Neural cell (in vitro differentiated cells): ENCODE measurements at regions not wholly inside any gene's neighbourhood (a gene's known extent, or its start where the extent isn't known, plus 50 kb on each side); places are given as distances from the start of the nearest gene placed in this dataset.

ENCODE experiments used
- H2AFZ ChIP-seq: fragments of 200-600, 300-800 bp; sonication (generic), shearing (Covaris generic); 2 replicates; pipeline ENCODE4 v1.6.0; 2014; ENCODE audit warnings: low read depth, mild to moderate bottlenecking, antibody characterized with exemption, low read length, moderate library complexity
- H3F3A ChIP-seq: fragments of 200-600 bp; shearing (Covaris generic); 2 replicates; pipeline ENCODE4 v1.6.1; 2016; ENCODE audit warnings: mild to moderate bottlenecking, moderate library complexity, mixed read lengths, antibody characterized with exemption, low read length; ENCODE audit not compliant: insufficient read depth, poor library complexity, severe bottlenecking
- H3K27ac ChIP-seq: fragments of 200-600, 300-800 bp; sonication (generic), shearing (Covaris generic); 2 replicates; pipeline ENCODE4 v1.5.1; 2014; ENCODE audit warnings: mild to moderate bottlenecking, low read length, moderate library complexity
- H3K27me3 ChIP-seq: fragments of 300-800, 200-600 bp; sonication (generic), shearing (Covaris generic); 2 replicates; pipeline ENCODE4 v1.6.0; 2014; ENCODE audit warnings: mild to moderate bottlenecking, low read depth, low read length, moderate library complexity; ENCODE audit not compliant: insufficient read depth
- H3K36me3 ChIP-seq: fragments of 300-800, 200-600 bp; sonication (generic), shearing (Covaris generic); 2 replicates; pipeline ENCODE4 v1.5.1; 2014; ENCODE audit warnings: mild to moderate bottlenecking, antibody characterized with exemption, low read length, moderate library complexity; ENCODE audit not compliant: insufficient read depth
- H3K4me2 ChIP-seq: fragments of 300-800, 200-600 bp; sonication (generic), shearing (Covaris generic); 2 replicates; pipeline ENCODE4 v1.6.0; 2014; ENCODE audit warnings: mild to moderate bottlenecking, low read length
- H3K4me3 ChIP-seq: fragments of 300-800, 200-600 bp; sonication (generic), shearing (Covaris generic); 2 replicates; pipeline ENCODE4 v1.5.1; 2014; ENCODE audit warnings: mild to moderate bottlenecking, low read length, moderate library complexity
- H3K79me2 ChIP-seq: fragments of 200-600 bp; shearing (Covaris generic); replicated peaks from 2 replicates; pipeline ENCODE4 v1.6.0; 2014; ENCODE audit warnings: mild to moderate bottlenecking, low read length, moderate library complexity; ENCODE audit not compliant: insufficient read depth
- H3K9ac ChIP-seq: fragments of 300-800, 200-600 bp; sonication (generic), shearing (Covaris generic); 2 replicates; pipeline ENCODE4 v1.6.1; 2016; ENCODE audit warnings: mild to moderate bottlenecking, low read length, mixed read lengths
- H3K9me2 ChIP-seq: fragments of 200-600 bp; shearing (Covaris generic); 2 replicates; pipeline ENCODE4 v1.6.1; 2016; ENCODE audit warnings: mild to moderate bottlenecking, low read length, mixed read lengths; ENCODE audit not compliant: insufficient read depth
- H3K9me3 ChIP-seq: fragments of 200-600, 300-800 bp; sonication (generic), shearing (Covaris generic); 2 replicates; pipeline ENCODE4 v1.6.1; 2016; ENCODE audit warnings: mild to moderate bottlenecking, mixed run types, low read length, moderate library complexity, mixed read lengths
- H4K20me1 ChIP-seq: fragments of 200-600 bp; shearing (Covaris generic); 2 replicates; pipeline ENCODE4 v1.6.1; 2016; ENCODE audit warnings: mild to moderate bottlenecking, mixed run types; ENCODE audit not compliant: insufficient read depth
- CTCF ChIP-seq: fragments of 450-650 bp; IDR thresholded peaks from 2 replicates; pipeline ENCODE4 v1.5.1; 2014; ENCODE audit warnings: antibody characterized with exemption, mild to moderate bottlenecking, moderate library complexity; ENCODE audit not compliant: poor library complexity, severe bottlenecking
- EP300 ChIP-seq: fragments of 450-650 bp; conservative IDR thresholded peaks from 2 replicates; pipeline ENCODE4 v1.6.1; 2014; ENCODE audit warnings: antibody characterized with exemption, mild to moderate bottlenecking, moderate library complexity; ENCODE audit not compliant: poor library complexity, severe bottlenecking
- EZH2 ChIP-seq: fragments of 200-600, 300-800 bp; shearing (Covaris generic), sonication (generic); IDR thresholded peaks from 2 replicates; pipeline ENCODE4 v1.6.1; 2014; ENCODE audit warnings: antibody characterized with exemption, low read length, borderline replicate concordance, mild to moderate bottlenecking; ENCODE audit not compliant: insufficient read depth, poor library complexity, severe bottlenecking
- MXI1 ChIP-seq: fragments of 450-650 bp; conservative IDR thresholded peaks from 2 replicates; pipeline ENCODE4 v1.6.1; 2014; ENCODE audit warnings: antibody characterized with exemption, mild to moderate bottlenecking; ENCODE audit not compliant: poor library complexity, severe bottlenecking
- POLR2AphosphoS5 ChIP-seq: IDR thresholded peaks from 2 replicates; pipeline ENCODE4 v1.6.1; 2012
- RAD21 ChIP-seq: fragments of 450-650 bp; conservative IDR thresholded peaks from 2 replicates; pipeline ENCODE4 v1.6.1; 2014; ENCODE audit warnings: antibody characterized with exemption, mild to moderate bottlenecking, moderate library complexity
- REST ChIP-seq: IDR thresholded peaks from 2 replicates; pipeline ENCODE4 v1.6.1; 2012; ENCODE audit warnings: borderline replicate concordance
- SMC3 ChIP-seq: fragments of 450-650 bp; conservative IDR thresholded peaks from 2 replicates; pipeline ENCODE4 v1.6.1; 2014; ENCODE audit warnings: antibody characterized with exemption, mild to moderate bottlenecking, moderate library complexity; ENCODE audit not compliant: poor library complexity
- TAF1 ChIP-seq: IDR thresholded peaks from 2 replicates; pipeline ENCODE4 v1.6.1; 2012; ENCODE audit warnings: low read depth

- TF ChIP-seq EP300, result no peak
- TF ChIP-seq RAD21, result no peak
- TF ChIP-seq REST, result no peak
- TF ChIP-seq POLR2AphosphoS5, result no peak
- no peak for TF ChIP-seq EZH2
- TF ChIP-seq TAF1, result no peak
- Histone ChIP-seq H3F3A (peaks cover 3% of the 10 kb centered on the region), H3K79me2 (no peaks in the 10 kb centered on the region), H4K20me1 (no peaks in the 10 kb centered on the region), H2AFZ (no peak overlapping the region), H3K27ac (no peak overlapping the region), H3K36me3 (no peaks in the 10 kb centered on the region), H3K27me3 (no peaks in the 10 kb centered on the region), H3K4me3 (no peak overlapping the region), H3K9me2 (no peaks in the 10 kb centered on the region), H3K9ac (no peak overlapping the region), H3K4me2 (no peak overlapping the region), H3K9me3 (no peaks in the 10 kb centered on the region)
These were observed 665.1 kb downstream of the CDH18 start for GRCh38 chr5:19322716-19323485.

- Histone ChIP-seq H3K9me2 (no peaks in the 10 kb centered on the region), H3K79me2 (no peaks in the 10 kb centered on the region), H2AFZ (no peak overlapping the region), H3K9me3 (no peaks in the 10 kb centered on the region), H4K20me1 (no peaks in the 10 kb centered on the region), H3K9ac (no peak overlapping the region), H3K27ac (no peak overlapping the region), H3K36me3 (no peaks in the 10 kb centered on the region), H3F3A (no peaks in the 10 kb centered on the region), H3K4me3 (no peak overlapping the region), H3K4me2 (no peak overlapping the region), H3K27me3 (no peaks in the 10 kb centered on the region)
- no peak for TF ChIP-seq TAF1
- TF ChIP-seq RAD21, result no peak
- TF ChIP-seq MXI1, result no peak
- TF ChIP-seq EP300, result no peak
- TF ChIP-seq POLR2AphosphoS5, result no peak
- no peak for TF ChIP-seq CTCF
- no peak for TF ChIP-seq SMC3
- no peak for TF ChIP-seq REST
- TF ChIP-seq EZH2, result no peak
These were observed 653.7 kb downstream of the CDH18 start for GRCh38 chr5:19334278-19334677.
